ENCODE measurements at regions not wholly inside any gene's neighbourhood (a gene's known extent, or its start where the extent isn't known, plus 50 kb on each side); places are given as distances from the start of the nearest gene placed in this dataset.

GRCh38 chr11:71356904-71357303, 91.3 kb downstream of the DHCR7 start:
- no peak for DNase-seq (ENCODE audit: low read depth)

GRCh38 chr11:71356280-71356876, 91.8 kb downstream of the DHCR7 start:
- DNase-seq (ENCODE audit: low read depth): no peak

GRCh38 chr11:71355281-71355680, 92.9 kb downstream of the DHCR7 start:
- peak; percentile 79 for DNase-seq (ENCODE audit: low read depth)

- no peak for DNase-seq (ENCODE audit: low read depth)
These were observed 93.6 kb downstream of the DHCR7 start for GRCh38 chr11:71354394-71355105.

- DNase-seq (ENCODE audit: low read depth): no peak
These were observed 95.4 kb downstream of the DHCR7 start for GRCh38 chr11:71352748-71353147.

GRCh38 chr11:71352226-71352625, 96.0 kb downstream of the DHCR7 start:
- no peak for DNase-seq (ENCODE audit: low read depth)

GRCh38 chr11:71349627-71350026, 97.2 kb upstream of the SHANK2 start:
- no peak for DNase-seq (ENCODE audit: low read depth)

GRCh38 chr11:71343828-71344400, 91.5 kb upstream of the SHANK2 start:
- DNase-seq (ENCODE audit: low read depth): no peak

- DNase-seq (ENCODE audit: low read depth): peak; percentile 21
These were observed 90.8 kb upstream of the SHANK2 start for GRCh38 chr11:71342951-71343827.

GRCh38 chr11:71342116-71342515, 89.7 kb upstream of the SHANK2 start:
- no peak for DNase-seq (ENCODE audit: low read depth)

GRCh38 chr11:71341596-71341995, 89.2 kb upstream of the SHANK2 start:
- no peak for DNase-seq (ENCODE audit: low read depth)

GRCh38 chr11:71341173-71341572, 88.8 kb upstream of the SHANK2 start:
- DNase-seq (ENCODE audit: low read depth): no peak

- DNase-seq (ENCODE audit: low read depth): no peak
These were observed 87.8 kb upstream of the SHANK2 start for GRCh38 chr11:71340086-71340606.

GRCh38 chr11:71339396-71339881, 87.1 kb upstream of the SHANK2 start:
- DNase-seq (ENCODE audit: low read depth): no peak

- DNase-seq (ENCODE audit: low read depth): no peak
These were observed 86.5 kb upstream of the SHANK2 start for GRCh38 chr11:71338801-71339395.

- no peak for DNase-seq (ENCODE audit: low read depth)
These were observed 84.8 kb upstream of the SHANK2 start for GRCh38 chr11:71336996-71337754.

GRCh38 chr11:71336176-71336995, 84.0 kb upstream of the SHANK2 start:
- no peak for DNase-seq (ENCODE audit: low read depth)

- no peak for DNase-seq (ENCODE audit: low read depth)
These were observed 83.0 kb upstream of the SHANK2 start for GRCh38 chr11:71335371-71335770.

GRCh38 chr11:71334191-71334590, 81.8 kb upstream of the SHANK2 start:
- no peak for DNase-seq (ENCODE audit: low read depth)

- no peak for DNase-seq (ENCODE audit: low read depth)
These were observed 81.1 kb upstream of the SHANK2 start for GRCh38 chr11:71333473-71333872.

Data from renal cortical epithelial cell (primary cell).